Trophoblast cell (in vitro differentiated cells and primary cell): ENCODE measurements at regions not wholly inside any gene's neighbourhood (a gene's known extent, or its start where the extent isn't known, plus 50 kb on each side); places are given as distances from the start of the nearest gene placed in this dataset.

Source experiments
- DNase-seq, 2 donors: peaks; one replicate each; pipeline ENCODE4 v3.0.0-alpha.2; 2016
- H2AFZ ChIP-seq: 2 replicates; pipeline ENCODE4 v1.6.1; 2013; ENCODE audit warnings: low read length, moderate library complexity, mild to moderate bottlenecking; ENCODE audit not compliant: insufficient read depth, poor library complexity
- H2AK5ac ChIP-seq: 2 replicates; pipeline ENCODE4 v1.6.1; 2013; ENCODE audit warnings: mild to moderate bottlenecking, low read length
- H2BK120ac ChIP-seq: 2 replicates; pipeline ENCODE4 v1.6.1; 2013; ENCODE audit warnings: low read length, mild to moderate bottlenecking, moderate library complexity; ENCODE audit not compliant: insufficient read depth, poor library complexity
- H2BK12ac ChIP-seq: 2 replicates; pipeline ENCODE4 v1.6.1; 2013; ENCODE audit warnings: mild to moderate bottlenecking, low read length, moderate library complexity
- H2BK5ac ChIP-seq: 2 replicates; pipeline ENCODE4 v1.6.1; 2013; ENCODE audit warnings: low read length, low read depth, moderate library complexity, mild to moderate bottlenecking; ENCODE audit not compliant: poor library complexity
- H3K14ac ChIP-seq: 2 replicates; pipeline ENCODE4 v1.6.1; 2013; ENCODE audit warnings: mild to moderate bottlenecking, low read length
- H3K18ac ChIP-seq: 2 replicates; pipeline ENCODE4 v1.6.1; 2013; ENCODE audit warnings: mild to moderate bottlenecking, low read length
- H3K23ac ChIP-seq: 2 replicates; pipeline ENCODE4 v1.6.1; 2013; ENCODE audit warnings: low read length
- H3K27ac ChIP-seq: 2 replicates; pipeline ENCODE4 v1.5.1; 2013; ENCODE audit warnings: low read depth, mild to moderate bottlenecking, inconsistent platforms, low read length, moderate library complexity
- H3K27me3 ChIP-seq: 2 replicates; pipeline ENCODE4 v1.6.1; 2013; ENCODE audit warnings: inconsistent platforms, mild to moderate bottlenecking, low read length, moderate library complexity; ENCODE audit not compliant: insufficient read depth
- H3K36me3 ChIP-seq, 2 experiments: 1 replicate in 1 of 2; 2 replicates in 1 of 2; pipeline ENCODE4 v1.6.1; 2013; ENCODE audit warnings: low read length in 2 of 2, mild to moderate bottlenecking in 2 of 2, moderate library complexity in 1 of 2; ENCODE audit not compliant: insufficient read depth in 2 of 2, control insufficient read depth in 1 of 2
- H3K4ac ChIP-seq: 2 replicates; pipeline ENCODE4 v1.6.1; 2013; ENCODE audit warnings: low read depth, mild to moderate bottlenecking, low read length, moderate library complexity
- H3K4me1 ChIP-seq, 2 experiments: 1 replicate in 1 of 2; 2 replicates in 1 of 2; pipeline ENCODE4 v1.6.1; 2013; ENCODE audit warnings: low read length in 2 of 2, mild to moderate bottlenecking in 2 of 2, moderate library complexity in 1 of 2; ENCODE audit not compliant: insufficient read depth in 2 of 2, control insufficient read depth in 1 of 2
- H3K4me2 ChIP-seq: 2 replicates; pipeline ENCODE4 v1.6.1; 2013; ENCODE audit warnings: inconsistent platforms, mild to moderate bottlenecking, low read length, moderate library complexity
- H3K4me3 ChIP-seq: 2 replicates; pipeline ENCODE4 v1.5.1; 2013; ENCODE audit warnings: mild to moderate bottlenecking, low read depth, low read length, inconsistent platforms
- H3K79me1 ChIP-seq: one replicate; pipeline ENCODE4 v1.6.1; 2013; ENCODE audit warnings: low read length
- H3K79me2 ChIP-seq: 2 replicates; pipeline ENCODE4 v1.6.1; 2013; ENCODE audit warnings: low read length, mild to moderate bottlenecking; ENCODE audit not compliant: control insufficient read depth, insufficient read depth, poor library complexity
- H3K9ac ChIP-seq: 2 replicates; pipeline ENCODE4 v1.6.1; 2013; ENCODE audit warnings: mild to moderate bottlenecking, low read length
- H3K9me3 ChIP-seq: 2 replicates; pipeline ENCODE4 v1.6.1; 2013; ENCODE audit warnings: low read depth, mild to moderate bottlenecking, control low read depth, inconsistent platforms, low read length; ENCODE audit not compliant: insufficient read depth
- H4K12ac ChIP-seq: 2 replicates; pipeline ENCODE4 v1.6.1; 2013; ENCODE audit warnings: low read depth, mild to moderate bottlenecking, low read length, moderate library complexity
- H4K8ac ChIP-seq: 2 replicates; pipeline ENCODE4 v1.6.1; 2013; ENCODE audit warnings: low read depth, mild to moderate bottlenecking, low read length, moderate library complexity
- H4K91ac ChIP-seq: one replicate; pipeline ENCODE4 v1.6.1; 2013; ENCODE audit warnings: low read depth, mild to moderate bottlenecking, low read length, moderate library complexity
- WGBS: extraction: QIAGEN DNeasy Blood & Tissue Kit; methylation state at CpG from one replicate; pipeline ENCODE4 v1.1.7; 2013; ENCODE audit warnings: missing lambda C conversion rate; ENCODE audit not compliant: insufficient read length, insufficient coverage; ENCODE audit errors: extremely low coverage; 5-methylcytosine and 5-hydroxymethylcytosine counted together

- Histone ChIP-seq H3K4ac (no peak overlapping the region), H3K27me3 (peaks cover 3% of the 10 kb centered on the region), H2BK120ac (no peak overlapping the region), H2BK12ac (no peak overlapping the region), H2BK5ac (no peak overlapping the region), H3K36me3 (peaks cover 6 to 7% of the 10 kb centered on the region in 2 experiments), H3K79me1 (no peaks in the 10 kb centered on the region), H3K79me2 (no peaks in the 10 kb centered on the region), H3K27ac (no peak overlapping the region), H4K12ac (no peak overlapping the region), H3K4me1 (no peaks in the 10 kb centered on the region), H2AK5ac (no peak overlapping the region), H3K18ac (no peak overlapping the region), H3K4me3 (no peak overlapping the region), H3K9me3 (no peaks in the 10 kb centered on the region), H4K8ac (no peak overlapping the region), H3K4me2 (no peak overlapping the region), H2AFZ (no peak overlapping the region), H4K91ac (no peak overlapping the region), H3K23ac (no peak overlapping the region), H3K14ac (no peak overlapping the region), H3K9ac (no peak overlapping the region)
- no CpG with 5 or more reads among the region's 2 CpGs for WGBS
- DNase-seq: no peak
These were observed 270.6 kb upstream of the UMPS start for GRCh38 chr3:124459678-124460077.

GRCh38 chr3:124461126-124461525 is 269.1 kb upstream of the UMPS start:
- WGBS: no CpG with 5 or more reads among the region's 2 CpGs
- DNase-seq: no peak
- H3K79me1 ChIP-seq: no peaks in the 10 kb centered on the region
- H3K27me3 ChIP-seq: peaks cover 3% of the 10 kb centered on the region
- H3K9me3 ChIP-seq: no peaks in the 10 kb centered on the region
- no peak overlapping the region for H2AK5ac ChIP-seq
- no peak overlapping the region for H2BK120ac ChIP-seq
- H3K4ac ChIP-seq: no peak overlapping the region
- no peak overlapping the region for H4K8ac ChIP-seq
- no peak overlapping the region for H2BK5ac ChIP-seq
- no peak overlapping the region for H3K23ac ChIP-seq
- no peak overlapping the region for H2AFZ ChIP-seq
- no peaks in the 10 kb centered on the region for H3K4me1 ChIP-seq
- H3K4me2 ChIP-seq: no peak overlapping the region
- no peak overlapping the region for H3K14ac ChIP-seq
- no peak overlapping the region for H3K27ac ChIP-seq
- no peak overlapping the region for H4K12ac ChIP-seq
- no peak overlapping the region for H3K9ac ChIP-seq
- no peak overlapping the region for H4K91ac ChIP-seq
- H3K79me2 ChIP-seq: no peaks in the 10 kb centered on the region
- H3K4me3 ChIP-seq: no peak overlapping the region
- no peak overlapping the region for H3K18ac ChIP-seq
- no peak overlapping the region for H2BK12ac ChIP-seq
- H3K36me3 ChIP-seq: peaks cover 2 to 6% of the 10 kb centered on the region in 2 experiments

- H4K8ac ChIP-seq: no peak overlapping the region
- peaks cover 2% of the 10 kb centered on the region in 2 experiments for H3K36me3 ChIP-seq
- no peak overlapping the region for H3K4me2 ChIP-seq
- no peak overlapping the region for H4K12ac ChIP-seq
- no peak overlapping the region for H2AFZ ChIP-seq
- no peak overlapping the region for H2BK5ac ChIP-seq
- no peaks in the 10 kb centered on the region for H3K27me3 ChIP-seq
- no peak overlapping the region for H3K14ac ChIP-seq
- H2BK12ac ChIP-seq: no peak overlapping the region
- H3K79me2 ChIP-seq: no peaks in the 10 kb centered on the region
- no peak overlapping the region for H3K23ac ChIP-seq
- no peak overlapping the region for H3K18ac ChIP-seq
- no peak overlapping the region for H3K27ac ChIP-seq
- H3K9me3 ChIP-seq: no peaks in the 10 kb centered on the region
- no peak overlapping the region for H4K91ac ChIP-seq
- no peaks in the 10 kb centered on the region for H3K4me1 ChIP-seq
- H3K4me3 ChIP-seq: no peak overlapping the region
- no peak for DNase-seq
- no peak overlapping the region for H3K4ac ChIP-seq
- no CpG with 5 or more reads among the region's 4 CpGs for WGBS
- no peak overlapping the region for H2BK120ac ChIP-seq
- no peak overlapping the region for H3K9ac ChIP-seq
- no peak overlapping the region for H2AK5ac ChIP-seq
- no peaks in the 10 kb centered on the region for H3K79me1 ChIP-seq
These were observed 268.2 kb upstream of the UMPS start for GRCh38 chr3:124461838-124462632.

- H2BK120ac ChIP-seq: no peak overlapping the region
- no peak overlapping the region for H3K18ac ChIP-seq
- no peaks in the 10 kb centered on the region for H3K9me3 ChIP-seq
- H3K79me1 ChIP-seq: no peaks in the 10 kb centered on the region
- H3K27me3 ChIP-seq: no peaks in the 10 kb centered on the region
- no peak overlapping the region for H3K23ac ChIP-seq
- peak in 1 of 2 donors; percentile 6 for DNase-seq
- no peak overlapping the region for H3K4ac ChIP-seq
- H3K4me3 ChIP-seq: no peak overlapping the region
- no peaks in the 10 kb centered on the region for H3K4me1 ChIP-seq
- peaks cover 2% of the 10 kb centered on the region in 2 experiments for H3K36me3 ChIP-seq
- H4K8ac ChIP-seq: no peak overlapping the region
- no peak overlapping the region for H2AFZ ChIP-seq
- no peak overlapping the region for H4K91ac ChIP-seq
- no peak overlapping the region for H2BK5ac ChIP-seq
- H3K9ac ChIP-seq: no peak overlapping the region
- no peak overlapping the region for H2AK5ac ChIP-seq
- no peak overlapping the region for H2BK12ac ChIP-seq
- no peaks in the 10 kb centered on the region for H3K79me2 ChIP-seq
- no peak overlapping the region for H3K27ac ChIP-seq
- no peak overlapping the region for H3K4me2 ChIP-seq
- H3K14ac ChIP-seq: no peak overlapping the region
- no peak overlapping the region for H4K12ac ChIP-seq
These were observed 267.0 kb upstream of the UMPS start for GRCh38 chr3:124463234-124463633.
